ENCODE measurements at regions not wholly inside any gene's neighbourhood (a gene's known extent, or its start where the extent isn't known, plus 50 kb on each side); places are given as distances from the start of the nearest gene placed in this dataset.

DNA sequence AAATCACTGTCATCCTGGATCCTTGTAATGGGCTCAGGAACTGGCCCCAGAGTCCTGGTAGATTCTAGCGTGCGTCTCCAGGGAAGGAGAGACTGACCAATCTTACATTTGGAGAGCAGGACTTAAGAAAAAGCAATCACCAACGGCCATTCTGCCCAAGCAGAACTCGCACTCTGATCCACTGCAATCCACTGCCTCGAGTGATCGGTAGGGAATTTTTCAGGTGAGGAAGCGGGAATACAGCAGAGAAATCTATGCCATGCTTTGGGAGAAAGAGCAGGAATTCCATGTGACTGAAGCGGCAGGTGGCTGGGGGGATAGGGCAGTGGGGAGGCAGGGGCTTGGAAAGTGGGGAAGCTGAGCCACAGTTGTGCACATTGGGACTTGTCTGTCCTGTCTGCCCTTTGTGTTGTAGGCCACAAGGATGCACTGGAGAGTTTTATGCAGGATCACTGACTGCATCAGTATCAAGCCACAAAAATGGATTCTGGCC, 143.9 kb upstream of the HS3ST2 start:
- no peak for DNase-seq
- ChIA-PET CTCF (interaction anchor here (0.6 to 1.6 kb wide), 6 partner anchors 14 to 226 kb away, joined by 3 to 4 read pairs (median 3); partner anchors contain the start of gene HS3ST2), POLR2A (no interaction called here)
- 78% methylated on average over 8 of the region's 8 CpGs for WGBS (ENCODE audit: low lambda C conversion rate)
- Histone ChIP-seq H3K4me2 (no peak overlapping the region), H3K4me3 (ENCODE audit: low read depth in 2 of 2, low read length in 1 of 2) (no peak overlapping the region), H3K27ac (ENCODE audit: low read depth in 2 of 2, low read length in 1 of 2) (no peak overlapping the region), H3K9me3 (no peaks in the 10 kb centered on the region), H2AFZ (ENCODE audit: low read depth) (no peak overlapping the region), H3K4me1 (ENCODE audit: control insufficient read depth in 1 of 2, insufficient read depth in 2 of 2, low read depth in 1 of 2, low read length in 1 of 2) (no peaks in the 10 kb centered on the region; a peak in 1 of 4 replicates), H4K20me1 (ENCODE audit: insufficient read depth) (no peaks in the 10 kb centered on the region), H3F3A (replicated peaks; ENCODE audit: insufficient read depth) (no peaks in the 10 kb centered on the region), H3K36me3 (replicated peaks in 1 of 2; ENCODE audit: control insufficient read depth in 1 of 2, insufficient read depth in 2 of 2, low read length in 1 of 2) (no peaks in the 10 kb centered on the region), H3K9me2 (no peaks in the 10 kb centered on the region), H3K79me2 (ENCODE audit: insufficient read depth) (no peaks in the 10 kb centered on the region), H3K27me3 (ENCODE audit: insufficient read depth) (no peaks in the 10 kb centered on the region; the same call in 1 of the 2 replicates), H3K9ac (no peak overlapping the region)
- TF ChIP-seq MEF2A (IDR thresholded peaks at IDR 0.05; ENCODE audit: borderline replicate concordance, low read depth) (no peak), POLR2AphosphoS5 (IDR thresholded peaks at IDR 0.05; ENCODE audit: low read depth, low read length) (no peak), FOSL2 (IDR thresholded peaks at IDR 0.05; ENCODE audit: borderline replicate concordance, low read depth) (no peak), TEAD4 (IDR thresholded peaks at IDR 0.05; ENCODE audit: borderline replicate concordance, insufficient read depth) (no peak), SMC3 (IDR thresholded peaks at IDR 0.05; ENCODE audit: low read depth, low read length) (no peak), FOXM1 (IDR thresholded peaks at IDR 0.05; ENCODE audit: low read depth) (no peak), YY1 (IDR thresholded peaks at IDR 0.05; ENCODE audit: low read depth) (no peak), NRF1 (IDR thresholded peaks at IDR 0.05; ENCODE audit: low read depth, low read length) (no peak), EZH2phosphoT487 (IDR thresholded peaks at IDR 0.05; ENCODE audit: borderline replicate concordance, low read depth) (no peak), JUND (IDR thresholded peaks at IDR 0.05) (no peak)

- 30% methylated on average over 7 of the region's 7 CpGs for WGBS (ENCODE audit: low lambda C conversion rate)
- peak; percentile 64 for DNase-seq
These were observed 143.4 kb upstream of the HS3ST2 start for GRCh38 chr16:22670551-22671041.

More at GRCh38 chr16:22670551-22671041, 143.4 kb upstream of the HS3ST2 start:
- Histone ChIP-seq H2AFZ (ENCODE audit: low read depth) (no peak overlapping the region), H3K79me2 (ENCODE audit: insufficient read depth) (no peaks in the 10 kb centered on the region), H4K20me1 (ENCODE audit: insufficient read depth) (no peaks in the 10 kb centered on the region), H3K9me2 (no peaks in the 10 kb centered on the region), H3K27me3 (ENCODE audit: insufficient read depth) (no peaks in the 10 kb centered on the region; the same call in 1 of the 2 replicates), H3K4me2 (no peak overlapping the region), H3K9ac (no peak overlapping the region), H3K4me1 (ENCODE audit: control insufficient read depth in 1 of 2, insufficient read depth in 2 of 2, low read depth in 1 of 2, low read length in 1 of 2) (no peaks in the 10 kb centered on the region; a peak in 1 of 4 replicates), H3K27ac (ENCODE audit: low read depth in 2 of 2, low read length in 1 of 2) (no peak overlapping the region), H3K4me3 (ENCODE audit: low read depth in 2 of 2, low read length in 1 of 2) (no peak overlapping the region), H3K9me3 (no peaks in the 10 kb centered on the region), H3F3A (replicated peaks; ENCODE audit: insufficient read depth) (no peaks in the 10 kb centered on the region), H3K36me3 (replicated peaks in 1 of 2; ENCODE audit: control insufficient read depth in 1 of 2, insufficient read depth in 2 of 2, low read length in 1 of 2) (no peaks in the 10 kb centered on the region)
- TF ChIP-seq TAF1 (IDR thresholded peaks at IDR 0.05; ENCODE audit: borderline replicate concordance, low read depth, low read length) (no peak), PBX3 (IDR thresholded peaks at IDR 0.05) (peak; percentile 75), USF2 (IDR thresholded peaks at IDR 0.05; ENCODE audit: borderline replicate concordance, low read depth, low read length) (0 out of 2 replicates have a peak, but pooled peaks have one; percentile 16), USF1 (IDR thresholded peaks at IDR 0.05; ENCODE audit: borderline replicate concordance, low read depth) (peak; percentile 81)
- POLR2A ChIA-PET = no interaction called here
- CTCF ChIA-PET = interaction anchor here (0.6 to 1.6 kb wide), 6 partner anchors 15 to 225 kb away, joined by 3 to 4 read pairs (median 3); partner anchors contain the start of gene HS3ST2

Data from SK-N-SH (cell line).